SK-N-SH (cell line): ENCODE measurements at regions not wholly inside any gene's neighbourhood (a gene's known extent, or its start where the extent isn't known, plus 50 kb on each side); places are given as distances from the start of the nearest gene placed in this dataset.

ENCODE experiments used
- CHD2 ChIP-seq: fragments of 150-350 bp; IDR thresholded peaks from 2 replicates; pipeline ENCODE4 v1.6.1; 2018; ENCODE audit warnings: low read length; ENCODE audit not compliant: partially characterized antibody
- CTCF ChIP-seq: fragments of 200-600 bp; sonication (generic); IDR thresholded peaks from 2 replicates; pipeline ENCODE4 v1.6.1; 2017; ENCODE audit warnings: antibody characterized with exemption, mild to moderate bottlenecking, moderate library complexity
- ELF1 ChIP-seq: IDR thresholded peaks from 2 replicates; pipeline ENCODE4 v1.4.0; 2012
- EP300 ChIP-seq, 2 experiments: IDR thresholded peaks; 2 replicates each; pipeline versions ENCODE4 v1.4.0 to v1.6.1; 2012; ENCODE audit warnings: borderline replicate concordance in 1 of 2, low read depth in 1 of 2, low read length in 1 of 2
- EZH2phosphoT487 ChIP-seq: fragments of 200-600 bp; sonication (generic); IDR thresholded peaks from 2 replicates; pipeline ENCODE4 v1.6.1; 2017; ENCODE audit warnings: low read depth, mixed run types, mild to moderate bottlenecking, antibody characterized with exemption, moderate library complexity, borderline replicate concordance
- JUND ChIP-seq: IDR thresholded peaks from 2 replicates; pipeline ENCODE4 v1.4.0; 2012
- POLR2AphosphoS5 ChIP-seq: IDR thresholded peaks from 2 replicates; pipeline ENCODE4 v1.6.1; 2012; ENCODE audit warnings: low read depth, low read length
- RCOR1 ChIP-seq: fragments of 150-350 bp; IDR thresholded peaks from 2 replicates; pipeline ENCODE4 v1.6.1; 2017; ENCODE audit warnings: antibody characterized with exemption, low read length
- RFX5 ChIP-seq: IDR thresholded peaks from 2 replicates; pipeline ENCODE4 v1.6.1; 2012; ENCODE audit warnings: mild to moderate bottlenecking, improper control_type of control experiment, low read length
- SIN3A ChIP-seq: IDR thresholded peaks from 2 replicates; pipeline ENCODE4 v1.6.1; 2012; ENCODE audit warnings: low read depth, mild to moderate bottlenecking, low read length, moderate library complexity, borderline replicate concordance
- TAF1 ChIP-seq: IDR thresholded peaks from 2 replicates; pipeline ENCODE4 v1.6.1; 2012; ENCODE audit warnings: low read depth, mild to moderate bottlenecking, low read length, moderate library complexity, borderline replicate concordance
- TF ChIP-seq, protein P1 (sequence below): IDR thresholded peaks from 2 replicates; pipeline ENCODE4 v1.4.0; 2012; ENCODE audit warnings: low read depth
- TF ChIP-seq, protein P2 (sequence below): IDR thresholded peaks from 2 replicates; pipeline ENCODE4 v1.4.0; 2012; ENCODE audit warnings: low read depth, borderline replicate concordance
- TF ChIP-seq, protein P3 (sequence below): fragments of 150-350 bp; IDR thresholded peaks from 2 replicates; pipeline ENCODE4 v1.6.1; 2017; ENCODE audit warnings: antibody characterized with exemption, low read length, low read depth, borderline replicate concordance

DNA sequence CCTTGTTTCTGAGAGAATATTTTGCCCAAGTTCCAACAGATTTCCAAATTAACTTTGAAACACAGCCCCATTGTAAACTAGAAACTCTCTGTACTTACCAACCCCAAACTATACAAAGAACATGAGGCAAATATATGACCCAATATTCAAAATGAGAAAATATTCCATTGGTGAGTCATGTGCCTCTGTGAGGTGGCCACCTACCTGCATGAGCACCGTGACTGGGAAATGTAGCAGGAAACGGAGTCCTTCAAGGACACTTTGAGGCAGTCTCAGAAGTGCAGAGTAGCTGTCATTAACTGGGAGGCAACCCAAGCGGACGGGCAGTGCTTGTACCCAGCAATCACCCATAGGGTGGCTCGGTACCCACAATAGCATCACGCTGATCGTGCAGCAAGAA lies 335.5 kb upstream of the NOX3 start:
- TF ChIP-seq EP300 (IDR thresholded peaks at IDR 0.05; ENCODE audit: borderline replicate concordance in 1 of 2, low read depth in 1 of 2, low read length in 1 of 2) (no peak), EZH2phosphoT487 (no peak), ELF1 (no peak), RFX5 (no peak), TAF1 (no peak), POLR2AphosphoS5 (no peak), CTCF (no peak), CHD2 (no peak), JUND (no peak), RCOR1 (no peak), SIN3A (no peak)
- TF ChIP-seq, protein P1, sequence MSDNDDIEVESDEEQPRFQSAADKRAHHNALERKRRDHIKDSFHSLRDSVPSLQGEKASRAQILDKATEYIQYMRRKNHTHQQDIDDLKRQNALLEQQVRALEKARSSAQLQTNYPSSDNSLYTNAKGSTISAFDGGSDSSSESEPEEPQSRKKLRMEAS = no peak
- TF ChIP-seq, protein P2, sequence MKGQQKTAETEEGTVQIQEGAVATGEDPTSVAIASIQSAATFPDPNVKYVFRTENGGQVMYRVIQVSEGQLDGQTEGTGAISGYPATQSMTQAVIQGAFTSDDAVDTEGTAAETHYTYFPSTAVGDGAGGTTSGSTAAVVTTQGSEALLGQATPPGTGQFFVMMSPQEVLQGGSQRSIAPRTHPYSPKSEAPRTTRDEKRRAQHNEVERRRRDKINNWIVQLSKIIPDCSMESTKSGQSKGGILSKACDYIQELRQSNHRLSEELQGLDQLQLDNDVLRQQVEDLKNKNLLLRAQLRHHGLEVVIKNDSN = no peak
- TF ChIP-seq, protein P3, sequence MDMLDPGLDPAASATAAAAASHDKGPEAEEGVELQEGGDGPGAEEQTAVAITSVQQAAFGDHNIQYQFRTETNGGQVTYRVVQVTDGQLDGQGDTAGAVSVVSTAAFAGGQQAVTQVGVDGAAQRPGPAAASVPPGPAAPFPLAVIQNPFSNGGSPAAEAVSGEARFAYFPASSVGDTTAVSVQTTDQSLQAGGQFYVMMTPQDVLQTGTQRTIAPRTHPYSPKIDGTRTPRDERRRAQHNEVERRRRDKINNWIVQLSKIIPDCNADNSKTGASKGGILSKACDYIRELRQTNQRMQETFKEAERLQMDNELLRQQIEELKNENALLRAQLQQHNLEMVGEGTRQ = no peak
